HEK293T (cell line): ENCODE measurements at regions not wholly inside any gene's neighbourhood (a gene's known extent, or its start where the extent isn't known, plus 50 kb on each side); places are given as distances from the start of the nearest gene placed in this dataset.

Source experiments
- ARNT ChIP-seq: fragments of 450-650 bp; IDR thresholded peaks from 2 replicates; pipeline ENCODE4 v1.6.1; 2017; ENCODE audit warnings: mild to moderate bottlenecking
- BHLHE40 ChIP-seq: fragments of 450-650 bp; IDR thresholded peaks from 2 replicates; pipeline ENCODE4 v1.6.1; 2016; ENCODE audit warnings: mild to moderate bottlenecking, moderate library complexity, borderline replicate concordance
- ELF4 ChIP-seq: fragments of 450-650 bp; IDR thresholded peaks from 2 replicates; pipeline ENCODE4 v1.6.1; 2017; ENCODE audit warnings: antibody characterized with exemption
- FOXK2 ChIP-seq: fragments of 450-650 bp; IDR thresholded peaks from 2 replicates; pipeline ENCODE4 v1.6.1; 2016; ENCODE audit warnings: mild to moderate bottlenecking
- FOXM1 ChIP-seq: fragments of 450-650 bp; IDR thresholded peaks from 2 replicates; pipeline ENCODE4 v1.6.1; 2017; ENCODE audit warnings: mild to moderate bottlenecking, borderline replicate concordance
- HDGF ChIP-seq: fragments of 450-650 bp; IDR thresholded peaks from 2 replicates; pipeline ENCODE4 v1.6.1; 2017; ENCODE audit warnings: antibody characterized with exemption, borderline replicate concordance
- L3MBTL2 ChIP-seq: fragments of 450-650 bp; conservative IDR thresholded peaks from 2 replicates; pipeline ENCODE4 v1.6.1; 2016; ENCODE audit warnings: mild to moderate bottlenecking
- LEF1 ChIP-seq: fragments of 450-650 bp; IDR thresholded peaks from 2 replicates; pipeline ENCODE4 v1.6.1; 2017; ENCODE audit warnings: mild to moderate bottlenecking, borderline replicate concordance
- NFRKB ChIP-seq: fragments of 450-650 bp; IDR thresholded peaks from 2 replicates; pipeline ENCODE4 v1.6.1; 2016; ENCODE audit warnings: mild to moderate bottlenecking, moderate library complexity
- SP1 ChIP-seq: fragments of 450-650 bp; IDR thresholded peaks from 2 replicates; pipeline ENCODE4 v1.6.1; 2017
- SUZ12 ChIP-seq: fragments of 450-650 bp; IDR thresholded peaks from 2 replicates; pipeline ENCODE4 v1.6.1; 2016; ENCODE audit warnings: mild to moderate bottlenecking
- TARDBP ChIP-seq: fragments of 450-650 bp; IDR thresholded peaks from 2 replicates; pipeline ENCODE4 v1.6.1; 2016
- ZNF384 ChIP-seq: fragments of 450-650 bp; IDR thresholded peaks from 2 replicates; pipeline ENCODE4 v1.6.1; 2016
- TF ChIP-seq, protein P1 (sequence below): fragments of 450-650 bp; IDR thresholded peaks from 2 replicates; pipeline ENCODE4 v1.6.1; 2016

GRCh38 chr2:46843316-46843715, 72.3 kb downstream of the MCFD2 start:
- no peak for TF ChIP-seq SUZ12
- no peak for TF ChIP-seq FOXM1
- TF ChIP-seq TARDBP, result no peak
- TF ChIP-seq LEF1, result no peak
- TF ChIP-seq, protein P1, sequence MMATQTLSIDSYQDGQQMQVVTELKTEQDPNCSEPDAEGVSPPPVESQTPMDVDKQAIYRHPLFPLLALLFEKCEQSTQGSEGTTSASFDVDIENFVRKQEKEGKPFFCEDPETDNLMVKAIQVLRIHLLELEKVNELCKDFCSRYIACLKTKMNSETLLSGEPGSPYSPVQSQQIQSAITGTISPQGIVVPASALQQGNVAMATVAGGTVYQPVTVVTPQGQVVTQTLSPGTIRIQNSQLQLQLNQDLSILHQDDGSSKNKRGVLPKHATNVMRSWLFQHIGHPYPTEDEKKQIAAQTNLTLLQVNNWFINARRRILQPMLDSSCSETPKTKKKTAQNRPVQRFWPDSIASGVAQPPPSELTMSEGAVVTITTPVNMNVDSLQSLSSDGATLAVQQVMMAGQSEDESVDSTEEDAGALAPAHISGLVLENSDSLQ, result no peak
- TF ChIP-seq L3MBTL2, result no peak
- TF ChIP-seq FOXK2, result no peak
- no peak for TF ChIP-seq NFRKB
- no peak for TF ChIP-seq HDGF
- no peak for TF ChIP-seq ZNF384
- no peak for TF ChIP-seq ARNT
- TF ChIP-seq SP1, result no peak
- no peak for TF ChIP-seq ELF4
- no peak for TF ChIP-seq BHLHE40
